ENCODE measurements at regions not wholly inside any gene's neighbourhood (a gene's known extent, or its start where the extent isn't known, plus 50 kb on each side); places are given as distances from the start of the nearest gene placed in this dataset.

- TF ChIP-seq CTCF (IDR thresholded peaks at IDR 0.05) = no peak
- no peak for TF ChIP-seq POLR2A (IDR thresholded peaks at IDR 0.05)
- TF ChIP-seq POLR2AphosphoS5 (IDR thresholded peaks at IDR 0.05; ENCODE audit: insufficient read depth in 1 of 2, low read depth in 1 of 2) = no peak
- H3K27ac ChIP-seq = no peak overlapping the region
- no peak overlapping the region for H3K4me3 ChIP-seq
- H3K36me3 ChIP-seq = no peaks in the 10 kb centered on the region
- H3K9me3 ChIP-seq = no peaks in the 10 kb centered on the region
- intact Hi-C loops (cut with DNase I) = loop anchor here (5.0 kb wide), 1 partner anchor 942 kb away; no protein-coding TSS in a partner anchor
- no peaks in the 10 kb centered on the region for H3K27me3 ChIP-seq
- no peak for DNase-seq (ENCODE audit: extremely low spot score in 2 of 2)
- H3K4me1 ChIP-seq = peaks cover 15% of the 10 kb centered on the region
These were observed 224.7 kb downstream of the SOX9 start for GRCh38 chr17:72345536-72345935.

GRCh38 chr17:72346306-72346705 lies 225.5 kb downstream of the SOX9 start:
- no peak for DNase-seq (ENCODE audit: extremely low spot score in 2 of 2)
- intact Hi-C loops (cut with DNase I) = loop anchor here (5.0 kb wide), 1 partner anchor 941 kb away; no protein-coding TSS in a partner anchor
- no peaks in the 10 kb centered on the region for H3K36me3 ChIP-seq

GRCh38 chr17:72349011-72349410 lies 228.2 kb downstream of the SOX9 start:
- intact Hi-C loops (cut with DNase I) = loop anchor here (5.0 kb wide), 1 partner anchor 938 kb away; no protein-coding TSS in a partner anchor
- Histone ChIP-seq H3K4me3 (no peak overlapping the region), H3K27me3 (no peaks in the 10 kb centered on the region), H3K4me1 (no peaks in the 10 kb centered on the region), H3K9me3 (no peaks in the 10 kb centered on the region), H3K27ac (no peak overlapping the region), H3K36me3 (no peaks in the 10 kb centered on the region)
- DNase-seq (ENCODE audit: extremely low spot score in 2 of 2) = no peak
- TF ChIP-seq POLR2AphosphoS5 (IDR thresholded peaks at IDR 0.05; ENCODE audit: insufficient read depth in 1 of 2, low read depth in 1 of 2) (no peak), CTCF (IDR thresholded peaks at IDR 0.05) (no peak), POLR2A (IDR thresholded peaks at IDR 0.05) (no peak)

More at GRCh38 chr17:72346306-72346705, 225.5 kb downstream of the SOX9 start:
- H3K27ac ChIP-seq = no peak overlapping the region
- TF ChIP-seq CTCF (IDR thresholded peaks at IDR 0.05) = no peak
- no peak for TF ChIP-seq POLR2A (IDR thresholded peaks at IDR 0.05)
- no peak for TF ChIP-seq POLR2AphosphoS5 (IDR thresholded peaks at IDR 0.05; ENCODE audit: insufficient read depth in 1 of 2, low read depth in 1 of 2)
- H3K4me1 ChIP-seq = peaks cover 15% of the 10 kb centered on the region
- H3K27me3 ChIP-seq = no peaks in the 10 kb centered on the region
- no peak overlapping the region for H3K4me3 ChIP-seq
- H3K9me3 ChIP-seq = no peaks in the 10 kb centered on the region

- no peak for TF ChIP-seq CTCF (IDR thresholded peaks at IDR 0.05)
- TF ChIP-seq POLR2AphosphoS5 (IDR thresholded peaks at IDR 0.05; ENCODE audit: insufficient read depth in 1 of 2, low read depth in 1 of 2) = peak in 1 of 2 donors; percentile 29
- intact Hi-C loops (cut with DNase I) = loop anchor here (5.0 kb wide), 1 partner anchor 938 kb away; no protein-coding TSS in a partner anchor
- Histone ChIP-seq H3K27me3 (no peaks in the 10 kb centered on the region), H3K4me3 (no peak overlapping the region), H3K27ac (no peak overlapping the region), H3K4me1 (no peaks in the 10 kb centered on the region), H3K9me3 (no peaks in the 10 kb centered on the region), H3K36me3 (no peaks in the 10 kb centered on the region)
- DNase-seq (ENCODE audit: extremely low spot score in 2 of 2) = no peak
These were observed 228.7 kb downstream of the SOX9 start for GRCh38 chr17:72349491-72349995.

- Histone ChIP-seq H3K36me3 (no peaks in the 10 kb centered on the region), H3K4me1 (no peaks in the 10 kb centered on the region), H3K4me3 (no peak overlapping the region), H3K27ac (no peak overlapping the region), H3K9me3 (no peaks in the 10 kb centered on the region), H3K27me3 (no peaks in the 10 kb centered on the region)
- TF ChIP-seq POLR2A (IDR thresholded peaks at IDR 0.05) = no peak
- no peak for TF ChIP-seq POLR2AphosphoS5 (IDR thresholded peaks at IDR 0.05; ENCODE audit: insufficient read depth in 1 of 2, low read depth in 1 of 2)
- TF ChIP-seq CTCF (IDR thresholded peaks at IDR 0.05) = no peak
- intact Hi-C loops (cut with DNase I) = no loop called here
- no peak for DNase-seq (ENCODE audit: extremely low spot score in 2 of 2)
These were observed 229.3 kb downstream of the SOX9 start for GRCh38 chr17:72350073-72350472.

Measured in vagina (tissue), 2 donors.